Esophagus squamous epithelium (tissue), 5 donors: ENCODE measurements at regions not wholly inside any gene's neighbourhood (a gene's known extent, or its start where the extent isn't known, plus 50 kb on each side); places are given as distances from the start of the nearest gene placed in this dataset.

Source experiments
- DNase-seq: peaks from one replicate; lab custom pipeline; 2025; lab: John Stamatoyannopoulos, UW
- H3K27ac ChIP-seq, 4 donors: fragments of 200-600 bp; sonication (generic); one replicate each; pipeline ENCODE4 v1.5.1; 2016 to 2019; ENCODE audit warnings: mild to moderate bottlenecking in 1 of 4
- H3K27me3 ChIP-seq, 4 donors: fragments of 200-600 bp; sonication (generic); 1 replicate in 3 of 4; 2 replicates in 1 of 4; pipeline versions ENCODE4 v1.5.1 to v1.6.0; 2017 to 2021; ENCODE audit warnings: antibody characterized with exemption in 1 of 4
- H3K36me3 ChIP-seq, 3 donors: fragments of 200-600 bp; sonication (generic); one replicate each; pipeline ENCODE4 v1.5.1; 2016 to 2019
- H3K4me1 ChIP-seq, 3 donors: fragments of 200-600 bp; sonication (generic); one replicate each; pipeline ENCODE4 v1.5.1; 2017 to 2019
- H3K4me3 ChIP-seq, 4 donors: fragments of 200-600 bp; sonication (generic); 1 replicate in 3 of 4; 2 replicates in 1 of 4; pipeline ENCODE4 v1.5.1; 2016 to 2019; ENCODE audit warnings: mild to moderate bottlenecking in 2 of 4, moderate library complexity in 1 of 4
- H3K9me3 ChIP-seq, 3 donors: fragments of 200-600 bp; sonication (generic); one replicate each; pipeline ENCODE4 v1.5.1; 2016 to 2019
- POLR2A ChIP-seq, 4 donors: fragments of 450-650 bp; IDR thresholded peaks; one replicate each; pipeline ENCODE4 v1.6.1; 2017; ENCODE audit warnings: antibody characterized with exemption in 4 of 4, mild to moderate bottlenecking in 4 of 4, moderate library complexity in 3 of 4
- WGBS, 2 donors: methylation state at CpG; one replicate each; pipeline ENCODE4 v1.1.5; 2018; 5-methylcytosine and 5-hydroxymethylcytosine counted together
- intact Hi-C: fragments of 100-400 bp; cut with DNase I; formaldehyde crosslinking; loops from one replicate; pipeline ENCODE4 v1.15.0; 2022
- TF ChIP-seq, protein P1 (sequence below), 6 experiments: fragments of 450-650 bp in 4 of 6; fragments of 200-600 bp in 2 of 6; sonication (generic) in 2 of 6; IDR thresholded peaks; one replicate each; pipeline ENCODE4 v1.5.1; 2016 to 2019; ENCODE audit warnings: antibody characterized with exemption in 6 of 6, mild to moderate bottlenecking in 4 of 6, moderate library complexity in 4 of 6
- donor health status: DM: yes; HTN: yes; CAD: no.

DNA sequence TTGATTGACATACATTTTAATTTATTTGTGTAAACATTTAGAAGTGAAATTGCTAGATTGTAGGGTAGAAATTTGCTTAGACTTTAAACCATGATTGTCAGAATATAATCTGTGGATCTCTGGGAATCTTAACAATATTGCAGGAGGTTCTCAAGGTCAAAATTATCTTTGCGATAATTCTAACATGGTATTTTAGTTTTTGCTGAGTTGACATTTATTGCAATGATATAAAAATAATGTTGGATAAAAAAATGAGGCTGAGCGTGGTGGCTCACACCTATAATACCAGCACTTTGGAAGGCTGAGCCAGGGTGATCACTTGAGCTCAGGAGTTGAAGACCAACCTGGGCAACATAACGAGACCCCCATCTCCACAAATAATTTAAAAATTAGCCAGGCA is 70.3 kb upstream of the SGCD start:
- TF ChIP-seq, protein P1, sequence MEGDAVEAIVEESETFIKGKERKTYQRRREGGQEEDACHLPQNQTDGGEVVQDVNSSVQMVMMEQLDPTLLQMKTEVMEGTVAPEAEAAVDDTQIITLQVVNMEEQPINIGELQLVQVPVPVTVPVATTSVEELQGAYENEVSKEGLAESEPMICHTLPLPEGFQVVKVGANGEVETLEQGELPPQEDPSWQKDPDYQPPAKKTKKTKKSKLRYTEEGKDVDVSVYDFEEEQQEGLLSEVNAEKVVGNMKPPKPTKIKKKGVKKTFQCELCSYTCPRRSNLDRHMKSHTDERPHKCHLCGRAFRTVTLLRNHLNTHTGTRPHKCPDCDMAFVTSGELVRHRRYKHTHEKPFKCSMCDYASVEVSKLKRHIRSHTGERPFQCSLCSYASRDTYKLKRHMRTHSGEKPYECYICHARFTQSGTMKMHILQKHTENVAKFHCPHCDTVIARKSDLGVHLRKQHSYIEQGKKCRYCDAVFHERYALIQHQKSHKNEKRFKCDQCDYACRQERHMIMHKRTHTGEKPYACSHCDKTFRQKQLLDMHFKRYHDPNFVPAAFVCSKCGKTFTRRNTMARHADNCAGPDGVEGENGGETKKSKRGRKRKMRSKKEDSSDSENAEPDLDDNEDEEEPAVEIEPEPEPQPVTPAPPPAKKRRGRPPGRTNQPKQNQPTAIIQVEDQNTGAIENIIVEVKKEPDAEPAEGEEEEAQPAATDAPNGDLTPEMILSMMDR (IDR thresholded peaks at IDR 0.05) = no peak
- TF ChIP-seq POLR2A (IDR thresholded peaks at IDR 0.05) = no peak
- intact Hi-C loops = no loop called here
- Histone ChIP-seq H3K4me3 (no peak overlapping the region), H3K36me3 (no peaks in the 10 kb centered on the region), H3K27me3 (no peaks in the 10 kb centered on the region), H3K9me3 (no peaks in the 10 kb centered on the region), H3K4me1 (no peaks in the 10 kb centered on the region), H3K27ac (no peak overlapping the region)
- DNase-seq = no peak
- 90 to 91% methylated on average over 3 of the region's 3 CpGs for WGBS, 2 donors

DNA sequence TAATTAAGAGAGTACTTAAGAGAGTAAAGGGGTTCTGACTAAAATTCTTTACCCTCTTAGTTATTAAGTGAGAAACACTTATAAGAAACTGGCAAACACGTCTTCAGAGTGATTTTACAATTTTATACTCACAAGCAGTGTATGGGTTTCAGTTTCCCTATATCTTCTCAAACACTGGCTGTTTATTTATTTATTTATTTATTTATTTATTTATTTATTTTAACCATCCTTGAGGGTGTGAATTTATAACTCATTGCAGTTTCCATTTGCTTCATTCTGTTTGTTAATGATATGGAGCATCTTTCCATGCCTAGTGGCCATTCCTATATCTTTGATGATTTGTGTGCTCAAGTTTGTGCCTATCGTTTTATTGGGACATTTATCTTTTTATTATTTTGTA is 68.0 kb upstream of the SGCD start:
- TF ChIP-seq, protein P1 (IDR thresholded peaks at IDR 0.05) = no peak
- no peak for TF ChIP-seq POLR2A (IDR thresholded peaks at IDR 0.05)
- Histone ChIP-seq H3K4me3 (no peak overlapping the region), H3K27ac (no peak overlapping the region), H3K9me3 (no peaks in the 10 kb centered on the region), H3K36me3 (no peaks in the 10 kb centered on the region), H3K27me3 (no peaks in the 10 kb centered on the region), H3K4me1 (no peaks in the 10 kb centered on the region)
- WGBS, 2 donors = 64 to 71% methylated on average over 2 of the region's 2 CpGs
- no peak for DNase-seq
- intact Hi-C loops = no loop called here

DNA sequence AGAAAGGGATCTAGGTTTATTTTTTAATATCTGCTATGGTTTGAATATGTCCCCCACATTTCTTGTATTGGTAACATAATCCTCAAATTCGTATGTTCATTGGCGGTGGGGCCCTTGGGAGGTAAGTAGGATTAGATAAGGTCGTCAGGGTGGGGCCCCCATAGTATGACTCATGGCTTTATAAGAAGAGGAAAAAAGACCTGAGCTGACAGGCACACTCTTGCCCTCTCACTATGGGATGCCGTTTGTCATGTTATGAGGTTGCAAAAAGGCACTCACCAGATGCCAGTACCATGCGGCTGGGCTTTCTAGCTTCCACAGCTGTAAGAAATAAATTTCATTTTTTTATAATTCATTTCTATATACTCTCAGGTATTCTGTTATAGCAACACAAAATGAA is 67.3 kb upstream of the SGCD start:
- Histone ChIP-seq H3K4me3 (no peak overlapping the region), H3K4me1 (no peaks in the 10 kb centered on the region), H3K36me3 (no peaks in the 10 kb centered on the region), H3K27me3 (no peaks in the 10 kb centered on the region), H3K9me3 (no peaks in the 10 kb centered on the region), H3K27ac (no peak overlapping the region)
- intact Hi-C loops = no loop called here
- 25 to 33% methylated on average over 5 of the region's 5 CpGs for WGBS, 2 donors
- TF ChIP-seq, protein P1 (IDR thresholded peaks at IDR 0.05) = no peak
- no peak for TF ChIP-seq POLR2A (IDR thresholded peaks at IDR 0.05)
- DNase-seq = no peak

DNA sequence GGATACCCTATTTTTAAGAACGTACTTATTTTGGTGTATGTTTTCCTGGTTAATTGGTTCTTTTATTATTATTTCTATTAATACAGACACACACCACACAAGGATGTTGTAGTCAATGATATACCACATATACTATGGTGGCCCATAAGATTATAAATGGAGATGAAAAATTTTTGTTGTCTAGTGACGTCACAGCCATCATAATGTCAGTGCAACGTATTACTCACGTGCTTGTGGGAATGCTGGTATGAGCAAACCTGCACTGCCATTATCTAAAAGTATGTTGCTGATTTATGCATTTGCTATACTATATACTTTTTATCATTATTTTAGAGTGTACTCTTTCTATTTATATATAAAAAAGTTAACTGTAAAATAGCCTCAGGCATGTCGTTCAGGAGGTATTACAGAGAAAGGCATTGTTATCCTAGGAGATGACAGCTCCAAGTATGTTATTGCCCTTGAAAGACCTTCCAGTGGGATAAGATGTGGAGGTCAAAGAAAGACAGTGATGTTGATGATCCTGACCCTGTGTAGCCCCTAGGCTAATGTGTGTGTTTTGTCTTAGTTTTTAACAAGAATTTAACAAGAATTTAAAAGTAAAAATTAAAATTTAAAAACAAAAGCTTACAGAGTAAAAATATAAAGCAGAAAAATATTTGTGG is 65.6 kb upstream of the SGCD start:
- 87 to 91% methylated on average over 5 of the region's 5 CpGs for WGBS, 2 donors

DNA sequence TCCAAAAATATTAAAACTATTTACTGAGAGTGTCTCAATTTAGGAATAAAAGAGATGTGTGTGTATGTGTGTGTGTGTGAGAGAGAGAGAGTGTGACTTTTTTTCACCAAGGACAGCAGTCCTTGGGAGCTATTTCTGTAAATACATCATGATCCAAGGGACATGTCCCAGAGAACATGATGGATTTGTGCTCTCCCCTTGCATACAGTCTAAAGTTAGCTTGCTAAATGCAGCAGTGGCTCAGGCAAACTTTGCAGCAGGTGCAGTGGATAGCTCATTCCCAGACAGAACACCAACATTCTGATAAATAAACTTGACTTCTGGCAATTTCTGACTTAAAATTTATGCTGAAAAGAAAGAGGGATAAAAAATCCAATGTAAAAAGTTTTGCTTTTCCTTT is 55.4 kb upstream of the SGCD start:
- Histone ChIP-seq H3K4me3 (no peak overlapping the region), H3K4me1 (no peaks in the 10 kb centered on the region), H3K36me3 (no peaks in the 10 kb centered on the region), H3K27me3 (no peaks in the 10 kb centered on the region), H3K27ac (no peak overlapping the region), H3K9me3 (no peaks in the 10 kb centered on the region)
- DNase-seq = no peak
- intact Hi-C loops = no loop called here
- TF ChIP-seq, protein P1 (IDR thresholded peaks at IDR 0.05) = no peak
- no peak for TF ChIP-seq POLR2A (IDR thresholded peaks at IDR 0.05)

More for the DNA sequence above, 65.6 kb upstream of the SGCD start:
- TF ChIP-seq, protein P1 (IDR thresholded peaks at IDR 0.05) = no peak
- TF ChIP-seq POLR2A (IDR thresholded peaks at IDR 0.05) = no peak
- Histone ChIP-seq H3K36me3 (no peaks in the 10 kb centered on the region), H3K27ac (no peak overlapping the region), H3K4me3 (no peak overlapping the region), H3K9me3 (no peaks in the 10 kb centered on the region), H3K4me1 (no peaks in the 10 kb centered on the region), H3K27me3 (no peaks in the 10 kb centered on the region)
- intact Hi-C loops = no loop called here
- DNase-seq = no peak
